ENCODE measurements at regions not wholly inside any gene's neighbourhood (a gene's known extent, or its start where the extent isn't known, plus 50 kb on each side); places are given as distances from the start of the nearest gene placed in this dataset.

DNA sequence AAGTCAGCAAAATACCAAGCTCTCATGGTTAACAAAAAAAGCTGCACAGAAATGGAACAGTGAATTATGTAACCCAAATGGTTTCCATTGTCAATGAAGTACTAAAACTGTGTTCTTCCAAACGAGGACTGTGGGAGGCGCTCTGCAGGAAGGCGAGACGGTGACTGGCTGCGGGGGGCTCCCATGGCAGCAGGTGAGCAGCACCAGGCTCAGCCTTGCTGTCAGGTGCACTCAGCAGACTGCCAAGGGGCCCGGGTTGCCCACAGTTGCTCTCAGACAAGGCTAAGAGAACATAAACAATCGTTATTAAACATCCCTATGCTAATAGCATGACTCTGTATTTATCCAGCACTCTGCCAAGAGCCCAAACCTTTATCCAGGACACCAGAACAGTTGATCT, 630.3 kb upstream of the ARID1B start:
- no peak for DNase-seq (ENCODE audit: low read depth)

- DNase-seq (ENCODE audit: low read depth): no peak
Observed at GRCh38 chr6:156131221-156131903, 645.8 kb upstream of the ARID1B start.

DNA sequence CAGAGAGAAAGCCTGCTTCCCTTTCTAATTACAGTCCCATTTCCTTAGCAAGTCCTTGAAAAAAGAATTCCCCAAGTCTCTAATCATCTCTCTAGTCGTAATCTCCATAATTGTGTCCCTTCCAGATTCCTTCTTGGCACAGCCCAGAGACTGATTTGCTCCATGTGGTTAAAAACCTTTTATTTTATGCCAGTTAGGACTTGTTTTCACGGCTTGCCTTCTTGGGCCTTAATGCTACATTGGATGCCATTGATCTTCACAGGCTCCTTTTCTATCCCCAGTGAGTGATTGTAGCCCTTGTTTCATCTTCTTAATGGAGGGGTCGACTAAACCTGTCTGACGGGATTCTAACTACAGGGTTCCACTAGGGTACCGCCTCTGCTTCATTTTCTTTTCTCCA, 650.6 kb upstream of the ARID1B start:
- no peak for DNase-seq (ENCODE audit: low read depth)

DNA sequence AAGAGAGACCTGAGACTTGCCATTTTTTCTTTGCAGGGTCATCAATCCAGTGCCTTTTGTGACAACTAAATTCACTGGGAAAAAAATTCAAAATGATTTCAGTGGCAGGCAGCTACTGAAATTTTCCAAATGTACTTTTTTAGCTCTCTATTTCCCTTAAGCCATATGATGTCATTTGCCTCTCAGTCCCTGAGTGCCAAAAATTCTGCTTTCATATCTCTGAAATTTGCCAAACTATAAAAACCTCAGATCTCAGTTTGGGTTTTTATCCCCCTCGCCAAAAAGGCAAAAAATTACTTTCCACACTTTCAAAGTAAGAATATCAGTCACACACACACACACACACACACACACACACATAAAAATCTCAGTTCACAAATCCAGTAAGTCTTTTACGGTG, 651.3 kb upstream of the ARID1B start:
- DNase-seq (ENCODE audit: low read depth): no peak

- no peak for DNase-seq (ENCODE audit: low read depth)
Observed at GRCh38 chr6:156123731-156124130, 653.4 kb upstream of the ARID1B start.

- no peak for DNase-seq (ENCODE audit: low read depth)
Observed at GRCh38 chr6:156121973-156122372, 655.2 kb upstream of the ARID1B start.

GRCh38 chr6:156114541-156114940, 658.9 kb upstream of the NOX3 start:
- no peak for DNase-seq (ENCODE audit: low read depth)

DNA sequence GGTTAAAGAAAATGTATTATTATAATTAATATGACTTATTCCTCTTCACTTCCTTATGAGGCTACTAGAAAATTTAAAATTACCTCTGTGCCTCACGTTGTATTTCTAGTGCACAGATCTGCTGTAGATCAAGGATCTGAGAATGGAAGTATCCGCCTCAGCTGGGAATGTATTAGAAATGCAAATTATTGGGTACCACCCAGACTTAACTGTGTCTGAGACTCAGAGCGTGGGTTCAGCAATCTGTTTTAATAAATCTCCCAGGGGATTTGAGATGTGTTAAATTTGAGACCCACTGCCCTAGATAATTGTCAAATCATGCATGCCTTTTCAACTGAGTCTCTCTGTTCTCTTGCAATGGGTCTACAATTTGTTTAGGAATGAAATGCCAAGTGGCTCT, 658.0 kb upstream of the NOX3 start:
- DNase-seq (ENCODE audit: low read depth): no peak

DNA sequence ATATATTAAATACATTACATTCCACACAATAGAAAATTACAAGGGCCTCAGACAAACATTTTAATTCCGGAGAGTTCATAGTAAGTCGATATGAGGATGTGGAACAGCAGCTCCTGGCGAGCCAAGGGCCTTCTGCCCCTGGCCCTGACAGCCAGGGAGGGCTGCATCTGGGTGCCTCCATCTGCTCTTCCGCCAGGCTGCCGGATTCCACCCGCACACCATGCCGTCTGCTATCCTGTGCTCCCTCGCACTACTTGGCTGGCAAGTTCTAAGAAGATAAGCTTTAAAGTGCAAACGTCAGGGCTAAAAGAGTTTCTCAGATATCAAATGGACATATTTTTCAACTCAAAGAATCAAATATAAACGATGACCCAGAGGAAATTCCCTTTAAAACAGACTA, 656.3 kb upstream of the NOX3 start:
- DNase-seq (ENCODE audit: low read depth): no peak

DNA sequence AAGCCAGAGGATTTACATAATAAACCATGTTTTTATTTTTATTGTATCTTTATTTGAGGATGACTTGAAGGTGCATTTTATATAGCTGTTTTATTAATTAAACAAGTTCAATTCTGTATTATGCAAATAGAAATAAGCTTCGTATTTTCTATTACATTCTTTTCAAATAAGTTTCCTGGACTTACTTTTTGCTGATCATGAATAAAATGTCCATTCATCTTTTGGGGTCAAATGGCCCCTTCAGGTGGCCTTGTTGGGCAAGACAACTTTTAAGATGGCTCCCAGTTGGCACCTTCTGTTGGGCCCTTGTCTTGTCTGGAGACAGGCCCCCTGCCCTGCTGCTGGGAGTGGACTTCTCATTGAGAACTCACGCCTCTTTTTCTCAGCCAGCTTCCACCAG, 654.6 kb upstream of the NOX3 start:
- no peak for DNase-seq (ENCODE audit: low read depth)

- DNase-seq (ENCODE audit: low read depth): no peak
Observed at GRCh38 chr6:156109713-156110112, 654.1 kb upstream of the NOX3 start.

GRCh38 chr6:156107624-156108101, 652.0 kb upstream of the NOX3 start:
- DNase-seq (ENCODE audit: low read depth): no peak

DNA sequence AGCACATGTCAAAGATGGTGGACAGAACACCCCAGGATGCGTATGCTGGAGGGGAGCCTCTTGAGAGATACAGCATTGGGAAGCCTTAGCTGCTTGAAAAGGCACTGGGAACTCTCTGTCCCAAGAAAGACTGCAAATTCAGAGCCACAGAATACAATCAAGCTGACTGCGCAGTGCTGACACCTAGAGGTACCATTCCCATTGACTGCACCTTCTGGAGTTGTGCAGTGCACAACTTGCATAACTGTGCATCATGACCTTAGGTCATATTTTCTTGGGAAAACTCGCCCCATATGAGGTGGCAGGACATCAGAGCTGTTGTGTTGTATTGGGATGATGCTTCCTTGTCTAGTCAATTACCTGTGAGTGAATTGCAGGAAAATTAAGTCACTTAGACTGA, 646.5 kb upstream of the NOX3 start:
- no peak for DNase-seq (ENCODE audit: low read depth)

DNA sequence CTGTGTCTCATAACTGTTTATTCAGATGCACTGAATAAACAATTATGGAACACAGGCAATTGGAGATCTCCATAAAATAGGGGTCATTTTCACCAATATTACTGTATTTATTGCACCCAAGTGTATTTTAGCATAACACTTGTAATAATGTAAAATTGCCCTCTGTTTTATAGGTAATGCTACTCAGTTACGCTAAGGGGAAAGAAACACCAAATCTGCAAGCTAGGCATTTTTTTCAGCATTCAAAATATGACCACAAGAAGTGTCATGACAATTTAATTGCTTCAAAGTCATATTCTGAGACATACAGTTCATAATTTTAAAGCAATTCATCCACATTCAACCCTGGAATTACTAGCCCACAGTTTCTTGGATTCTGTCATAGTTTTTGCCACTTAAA, 643.2 kb upstream of the NOX3 start:
- DNase-seq (ENCODE audit: low read depth): no peak

DNA sequence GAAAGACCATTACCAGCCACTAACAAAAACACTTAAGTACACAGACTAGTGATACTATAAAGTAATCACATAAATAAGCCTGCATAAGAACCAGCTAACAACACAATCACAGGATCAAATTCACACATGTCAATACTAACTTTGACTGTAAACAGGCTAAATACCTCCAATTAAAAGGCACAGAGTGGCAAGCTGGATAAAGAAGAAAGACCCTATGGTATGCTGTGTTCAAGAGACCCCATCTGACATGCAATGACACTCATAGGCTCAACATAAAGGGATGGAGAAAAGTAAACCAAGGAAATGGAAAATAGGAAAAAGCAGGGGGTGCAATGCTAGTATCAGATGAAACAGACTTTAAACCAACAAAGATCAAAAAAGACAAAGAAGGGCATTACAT, 631.8 kb upstream of the NOX3 start:
- no peak for DNase-seq (ENCODE audit: low read depth)

- DNase-seq (ENCODE audit: low read depth): no peak
Observed at GRCh38 chr6:156082012-156082411, 626.4 kb upstream of the NOX3 start.

DNA sequence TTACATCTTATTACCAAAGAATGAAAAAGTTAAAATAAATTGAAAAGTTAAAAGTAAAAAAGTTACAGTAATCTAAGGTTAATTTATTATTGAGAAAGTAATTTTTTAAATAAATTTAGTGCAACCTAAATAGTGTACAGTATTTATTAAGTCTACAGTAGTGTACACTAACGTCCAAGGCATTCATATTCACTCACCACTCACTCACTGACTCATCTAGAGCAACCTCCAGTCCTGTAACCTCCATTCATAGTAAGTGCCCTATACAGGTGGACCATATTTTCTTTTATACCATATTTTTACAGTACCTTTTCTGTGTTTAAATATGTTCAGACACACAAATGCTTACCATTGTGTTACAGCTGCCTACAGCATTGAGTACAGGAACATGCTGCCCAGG, 624.7 kb upstream of the NOX3 start:
- DNase-seq (ENCODE audit: low read depth): no peak

GRCh38 chr6:156068881-156069280, 613.2 kb upstream of the NOX3 start:
- no peak for DNase-seq (ENCODE audit: low read depth)

DNA sequence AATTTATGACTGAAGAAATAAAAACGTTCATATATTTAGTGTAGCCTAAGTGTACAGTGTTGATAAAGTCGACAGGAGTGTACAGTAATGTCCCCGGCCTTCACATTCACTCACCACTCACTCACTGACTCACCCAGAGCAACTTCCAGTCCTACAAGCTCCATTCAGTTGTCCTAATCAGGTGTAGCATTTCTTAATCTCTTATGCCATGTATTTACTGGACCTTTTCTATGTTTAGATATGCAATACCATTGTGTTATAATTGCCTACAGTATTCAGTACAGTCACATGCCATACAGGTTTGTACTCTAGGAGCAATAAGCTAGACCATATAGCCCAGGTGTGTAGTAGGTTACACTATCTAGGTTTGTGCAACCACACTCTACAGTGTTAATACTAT, 610.2 kb upstream of the NOX3 start:
- no peak for DNase-seq (ENCODE audit: low read depth)

DNA sequence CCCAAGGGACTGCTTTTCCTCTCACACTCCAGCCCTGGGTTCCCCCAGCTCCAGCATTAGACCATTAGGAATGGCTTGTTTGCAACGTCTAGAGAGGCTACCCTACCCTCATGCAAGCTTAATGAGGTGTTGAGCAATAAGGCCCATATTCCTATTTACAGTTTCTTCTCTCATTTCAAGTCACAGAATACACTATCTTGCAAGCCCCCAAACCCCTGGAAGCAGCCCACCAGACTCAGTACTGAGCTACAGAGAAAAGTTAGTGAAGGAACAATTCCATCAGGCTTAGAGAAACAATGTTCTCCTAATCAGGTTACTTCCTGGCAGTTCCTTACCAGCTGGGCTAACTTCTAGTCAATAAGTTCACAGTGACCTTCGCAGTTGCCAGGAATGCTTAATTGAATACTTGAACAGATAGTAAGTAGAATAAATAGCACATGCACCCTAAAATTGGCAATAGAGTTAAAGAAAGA, 606.5 kb upstream of the NOX3 start:
- no peak for DNase-seq (ENCODE audit: low read depth)

DNA sequence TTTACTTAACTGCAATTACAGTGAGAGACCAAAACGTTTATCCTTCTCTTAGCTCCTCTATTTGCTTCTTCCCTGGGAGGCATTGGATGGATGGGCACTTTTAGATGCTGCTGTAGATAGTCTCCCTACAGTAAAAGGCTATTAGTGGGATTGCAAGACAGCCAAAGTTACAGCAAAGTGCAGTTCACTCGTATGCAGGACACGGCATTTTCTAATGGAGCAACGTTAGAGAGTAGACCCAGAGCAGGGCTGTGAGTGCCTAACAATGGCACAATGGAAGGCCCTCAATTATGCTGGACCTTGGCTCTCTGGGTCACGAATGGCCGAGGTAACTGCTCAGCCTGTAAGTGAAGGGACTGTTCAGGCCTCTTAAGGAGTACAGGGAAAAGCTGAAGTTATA, 605.8 kb upstream of the NOX3 start:
- no peak for DNase-seq (ENCODE audit: low read depth)

DNA sequence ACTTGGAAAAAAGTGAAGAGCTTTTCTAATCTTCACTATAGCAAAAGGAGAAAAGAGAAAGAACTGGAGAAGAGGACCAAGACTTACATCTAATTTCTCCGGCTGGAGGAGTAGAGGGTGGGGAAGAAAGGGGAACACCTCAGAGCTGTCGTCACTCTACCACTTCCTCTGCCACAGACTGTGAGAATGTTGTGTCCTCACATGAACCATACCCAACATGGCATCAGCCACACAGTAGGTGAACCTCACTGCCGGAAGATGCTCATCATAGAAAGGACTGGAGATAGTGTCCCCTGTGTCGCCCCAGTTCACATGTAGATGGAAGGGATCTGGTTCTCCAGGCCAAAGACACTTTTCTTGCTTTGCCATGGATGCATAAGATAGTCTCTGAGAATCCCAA, 604.4 kb upstream of the NOX3 start:
- no peak for DNase-seq (ENCODE audit: low read depth)

- DNase-seq (ENCODE audit: low read depth): no peak
Observed at GRCh38 chr6:156058356-156058755, 602.7 kb upstream of the NOX3 start.

DNA sequence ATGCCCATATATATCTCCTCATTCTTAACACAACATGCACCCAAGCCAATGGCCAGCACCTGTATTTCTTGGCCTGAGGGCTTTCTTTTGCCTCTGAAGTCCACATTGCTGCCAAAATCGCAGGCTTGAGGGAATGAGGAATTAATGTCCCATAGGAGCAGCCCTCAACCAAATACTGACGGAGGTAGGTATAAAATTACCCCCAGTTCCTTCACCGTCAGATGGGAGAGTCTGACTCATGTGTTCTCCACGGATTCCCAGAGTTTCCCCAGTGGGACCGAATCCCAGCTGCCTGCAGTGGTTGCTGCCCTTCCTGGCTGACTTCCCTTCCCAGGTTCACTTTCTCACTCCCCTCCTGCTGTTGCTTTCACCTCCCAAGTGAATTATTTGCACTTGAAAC, 602.2 kb upstream of the NOX3 start:
- DNase-seq (ENCODE audit: low read depth): no peak
